SU-DHL-6 (cell line): ENCODE measurements at regions not wholly inside any gene's neighbourhood (a gene's known extent, or its start where the extent isn't known, plus 50 kb on each side); places are given as distances from the start of the nearest gene placed in this dataset.

ENCODE experiments used
- H2AFZ ChIP-seq: fragments of 200-600 bp; sonication (generic); 2 replicates; pipeline ENCODE4 v1.6.1; 2014; ENCODE audit warnings: low read depth, mild to moderate bottlenecking, moderate library complexity, mixed read lengths, antibody characterized with exemption, low read length; ENCODE audit not compliant: severe bottlenecking
- H3F3A ChIP-seq: fragments of 200-600 bp; shearing (Covaris generic); 2 replicates; pipeline ENCODE4 v1.6.0; 2016; ENCODE audit warnings: antibody characterized with exemption, mild to moderate bottlenecking; ENCODE audit not compliant: insufficient read depth
- H3K27ac ChIP-seq: fragments of 200-600 bp; sonication (generic); 2 replicates; pipeline ENCODE4 v1.5.1; 2016; ENCODE audit warnings: low read depth, mild to moderate bottlenecking, low read length, moderate library complexity, mixed read lengths
- H3K27me3 ChIP-seq: fragments of 200-600 bp; sonication (generic), shearing (Covaris generic); 2 replicates; pipeline ENCODE4 v1.6.0; 2014; ENCODE audit warnings: mild to moderate bottlenecking, low read length
- H3K36me3 ChIP-seq: fragments of 200-600 bp; sonication (generic); 2 replicates; pipeline ENCODE4 v1.6.1; 2014; ENCODE audit warnings: mild to moderate bottlenecking, low read length, mixed read lengths
- H3K4me2 ChIP-seq: fragments of 300-600, 200-600 bp; shearing (Covaris generic), sonication (generic); 2 replicates; pipeline ENCODE4 v1.6.0; 2014; ENCODE audit warnings: low read length, low read depth, mild to moderate bottlenecking; ENCODE audit not compliant: poor library complexity, severe bottlenecking
- H3K4me3 ChIP-seq: fragments of 200-600 bp; sonication (generic); 2 replicates; pipeline ENCODE4 v1.5.1; 2014; ENCODE audit warnings: antibody characterized with exemption, low read length, mild to moderate bottlenecking, mixed read lengths; ENCODE audit not compliant: insufficient read depth, poor library complexity, severe bottlenecking
- H3K79me2 ChIP-seq: fragments of 200-600 bp; sonication (generic); 2 replicates; pipeline ENCODE4 v1.6.1; 2014; ENCODE audit warnings: mild to moderate bottlenecking, low read length, moderate library complexity; ENCODE audit not compliant: insufficient read depth
- H3K9ac ChIP-seq: fragments of 200-600 bp; sonication (generic); 2 replicates; pipeline ENCODE4 v1.7.0; 2014; ENCODE audit warnings: mild to moderate bottlenecking, low read length
- H3K9me2 ChIP-seq: fragments of 200-600 bp; sonication (generic); replicated peaks from 2 replicates; pipeline ENCODE4 v1.6.1; 2014; ENCODE audit warnings: low read length; ENCODE audit not compliant: insufficient read depth
- H3K9me3 ChIP-seq: fragments of 200-600 bp; sonication (generic); 2 replicates; pipeline ENCODE4 v1.6.1; 2014; ENCODE audit warnings: low read length, mixed read lengths; ENCODE audit not compliant: insufficient read depth
- H4K20me1 ChIP-seq: fragments of 200-600 bp; sonication (generic); 2 replicates; pipeline ENCODE4 v1.6.1; 2014; ENCODE audit warnings: low read depth, mild to moderate bottlenecking, antibody characterized with exemption, low read length, moderate library complexity, mixed read lengths
- EZH2phosphoT487 ChIP-seq: fragments of 200-600 bp; sonication (generic), shearing (Covaris generic); conservative IDR thresholded peaks from 2 replicates; pipeline ENCODE4 v1.6.1; 2018; ENCODE audit warnings: mild to moderate bottlenecking, antibody characterized with exemption, low read length, moderate library complexity, mixed read lengths
- TF ChIP-seq, protein P1 (sequence below): fragments of 200-600 bp; sonication (generic); IDR thresholded peaks from one replicate; pipeline ENCODE4 v1.5.1; 2017; ENCODE audit warnings: antibody characterized with exemption, mild to moderate bottlenecking, low read length, moderate library complexity; ENCODE audit not compliant: insufficient read depth, poor library complexity, severe bottlenecking

DNA sequence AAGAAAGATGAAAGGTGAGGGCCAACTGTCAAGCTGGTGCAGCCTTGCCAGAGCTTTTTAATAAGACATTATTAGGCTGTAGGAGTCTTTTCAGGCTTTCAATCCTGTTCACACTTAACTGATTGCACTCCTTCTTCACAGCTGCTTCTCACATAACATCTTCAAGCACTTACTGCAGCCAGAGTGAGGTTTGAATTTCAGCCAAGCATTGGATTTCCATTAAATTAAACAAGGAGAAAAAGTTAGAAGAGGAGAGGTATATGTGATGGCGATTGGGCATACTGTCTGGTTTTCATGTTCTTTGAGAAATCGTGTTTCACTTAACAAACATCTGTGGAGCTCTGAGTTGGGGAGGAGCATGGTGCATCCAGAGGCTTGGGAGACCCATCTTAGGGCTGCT is 392.8 kb upstream of the LRRC3B start:
- Histone ChIP-seq H3F3A (no peaks in the 10 kb centered on the region), H3K27me3 (no peaks in the 10 kb centered on the region), H3K4me2 (no peak overlapping the region), H3K36me3 (no peaks in the 10 kb centered on the region), H3K79me2 (no peaks in the 10 kb centered on the region), H3K9me3 (no peaks in the 10 kb centered on the region), H3K4me3 (no peak overlapping the region), H3K9me2 (no peaks in the 10 kb centered on the region), H4K20me1 (no peaks in the 10 kb centered on the region), H3K9ac (no peak overlapping the region), H3K27ac (no peak overlapping the region), H2AFZ (no peak overlapping the region)
- no peak for TF ChIP-seq EZH2phosphoT487
- TF ChIP-seq, protein P1, sequence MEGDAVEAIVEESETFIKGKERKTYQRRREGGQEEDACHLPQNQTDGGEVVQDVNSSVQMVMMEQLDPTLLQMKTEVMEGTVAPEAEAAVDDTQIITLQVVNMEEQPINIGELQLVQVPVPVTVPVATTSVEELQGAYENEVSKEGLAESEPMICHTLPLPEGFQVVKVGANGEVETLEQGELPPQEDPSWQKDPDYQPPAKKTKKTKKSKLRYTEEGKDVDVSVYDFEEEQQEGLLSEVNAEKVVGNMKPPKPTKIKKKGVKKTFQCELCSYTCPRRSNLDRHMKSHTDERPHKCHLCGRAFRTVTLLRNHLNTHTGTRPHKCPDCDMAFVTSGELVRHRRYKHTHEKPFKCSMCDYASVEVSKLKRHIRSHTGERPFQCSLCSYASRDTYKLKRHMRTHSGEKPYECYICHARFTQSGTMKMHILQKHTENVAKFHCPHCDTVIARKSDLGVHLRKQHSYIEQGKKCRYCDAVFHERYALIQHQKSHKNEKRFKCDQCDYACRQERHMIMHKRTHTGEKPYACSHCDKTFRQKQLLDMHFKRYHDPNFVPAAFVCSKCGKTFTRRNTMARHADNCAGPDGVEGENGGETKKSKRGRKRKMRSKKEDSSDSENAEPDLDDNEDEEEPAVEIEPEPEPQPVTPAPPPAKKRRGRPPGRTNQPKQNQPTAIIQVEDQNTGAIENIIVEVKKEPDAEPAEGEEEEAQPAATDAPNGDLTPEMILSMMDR, result no peak

- no peak overlapping the region for H2AFZ ChIP-seq
- no peak overlapping the region for H3K4me3 ChIP-seq
- TF ChIP-seq EZH2phosphoT487, result no peak
- TF ChIP-seq, protein P1, result no peak
- no peaks in the 10 kb centered on the region for H3K9me2 ChIP-seq
- H3K4me2 ChIP-seq, result no peak overlapping the region
- H3F3A ChIP-seq, result no peaks in the 10 kb centered on the region
- no peaks in the 10 kb centered on the region for H3K9me3 ChIP-seq
- H3K9ac ChIP-seq, result no peak overlapping the region
- H3K79me2 ChIP-seq, result no peaks in the 10 kb centered on the region
- H3K36me3 ChIP-seq, result no peaks in the 10 kb centered on the region
- H4K20me1 ChIP-seq, result no peaks in the 10 kb centered on the region
- no peaks in the 10 kb centered on the region for H3K27me3 ChIP-seq
- no peak overlapping the region for H3K27ac ChIP-seq
Observed at GRCh38 chr3:26233374-26233773, 389.2 kb upstream of the LRRC3B start.

DNA sequence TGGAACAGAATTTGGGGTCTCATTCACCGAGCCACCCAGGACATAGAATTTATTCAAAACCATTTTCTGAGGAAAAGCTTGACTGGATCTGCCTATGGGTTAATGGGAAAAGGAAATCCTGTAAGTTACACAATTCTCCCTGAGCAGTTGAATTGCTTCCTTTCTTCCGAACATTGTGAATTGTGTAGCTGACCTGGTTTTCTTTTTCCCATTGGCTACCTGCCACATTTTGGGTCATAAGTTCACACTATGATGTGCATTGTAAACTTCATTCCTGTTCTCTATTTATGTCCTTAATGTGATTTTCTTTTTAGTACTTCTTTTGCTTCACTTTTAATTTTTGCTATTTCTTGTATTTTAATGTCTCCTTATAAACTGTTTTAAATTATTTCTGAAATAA is 386.0 kb upstream of the LRRC3B start:
- no peaks in the 10 kb centered on the region for H3K36me3 ChIP-seq
- no peaks in the 10 kb centered on the region for H3K27me3 ChIP-seq
- H3K4me2 ChIP-seq, result no peak overlapping the region
- TF ChIP-seq, protein P1, result no peak
- TF ChIP-seq EZH2phosphoT487, result no peak
- H3K79me2 ChIP-seq, result no peaks in the 10 kb centered on the region
- no peak overlapping the region for H3K27ac ChIP-seq
- H3K4me3 ChIP-seq, result no peak overlapping the region
- H3K9me2 ChIP-seq, result no peaks in the 10 kb centered on the region
- H4K20me1 ChIP-seq, result no peaks in the 10 kb centered on the region
- no peaks in the 10 kb centered on the region for H3F3A ChIP-seq
- H2AFZ ChIP-seq, result no peak overlapping the region
- no peaks in the 10 kb centered on the region for H3K9me3 ChIP-seq
- H3K9ac ChIP-seq, result no peak overlapping the region
